CD14-positive monocyte (primary cell): ENCODE measurements at regions not wholly inside any gene's neighbourhood (a gene's known extent, or its start where the extent isn't known, plus 50 kb on each side); places are given as distances from the start of the nearest gene placed in this dataset.

Experiments
- DNase-seq, 3 donors: peaks; one replicate each; pipeline ENCODE4 v3.0.0-alpha.2; 2011 to 2022
- H2AFZ ChIP-seq: 2 replicates; pipeline ENCODE4 v1.6.0; 2012; ENCODE audit warnings: mild to moderate bottlenecking, low read depth, low read length, inconsistent platforms; ENCODE audit not compliant: insufficient read depth, poor library complexity, severe bottlenecking
- H3K27ac ChIP-seq, 2 donors: 1 replicate in 1 of 2; 2 replicates in 1 of 2; pipeline ENCODE4 v1.5.1; 2012 to 2013; ENCODE audit warnings: low read length in 2 of 2, control low read depth in 1 of 2, inconsistent platforms in 1 of 2, low read depth in 1 of 2, mild to moderate bottlenecking in 1 of 2
- H3K27me3 ChIP-seq, 2 donors: one replicate each; pipeline versions ENCODE4 v1.6.0 to v1.6.1; 2011 to 2013; ENCODE audit warnings: low read length in 2 of 2; ENCODE audit not compliant: control insufficient read depth in 2 of 2, insufficient read depth in 2 of 2
- H3K36me3 ChIP-seq, 2 donors: replicated peaks in 1 of 2; 1 replicate in 1 of 2; 2 replicates in 1 of 2; pipeline versions ENCODE4 v1.5.1 to v1.6.1; 2012 to 2013; ENCODE audit warnings: low read length in 2 of 2, control low read depth in 1 of 2, inconsistent platforms in 1 of 2, mild to moderate bottlenecking in 1 of 2; ENCODE audit not compliant: insufficient read depth in 2 of 2, control insufficient read depth in 1 of 2
- H3K4me1 ChIP-seq, 2 donors: 1 replicate in 1 of 2; 2 replicates in 1 of 2; pipeline versions ENCODE4 v1.5.1 to v1.6.1; 2012 to 2013; ENCODE audit warnings: low read length in 2 of 2, control low read depth in 1 of 2, inconsistent platforms in 1 of 2, mild to moderate bottlenecking in 1 of 2, moderate library complexity in 1 of 2; ENCODE audit not compliant: insufficient read depth in 2 of 2, control insufficient read depth in 1 of 2
- H3K4me2 ChIP-seq: replicated peaks from 2 replicates; pipeline ENCODE3; 2012; ENCODE audit warnings: low read length, moderate library complexity, mild to moderate bottlenecking; ENCODE audit not compliant: poor library complexity, severe bottlenecking; ENCODE audit errors: extremely low read depth
- H3K4me3 ChIP-seq, 3 experiments: fragments of 200-600 bp in 1 of 3; sonication (generic) in 1 of 3; replicated peaks in 1 of 3; 1 replicate in 2 of 3; 2 replicates in 1 of 3; pipeline ENCODE4 v1.5.1; 2011 to 2013; ENCODE audit warnings: low read length in 3 of 3, mild to moderate bottlenecking in 3 of 3, control low read depth in 2 of 3, low read depth in 2 of 3, inconsistent platforms in 1 of 3, moderate library complexity in 1 of 3
- H3K79me2 ChIP-seq: 2 replicates; pipeline ENCODE4 v1.6.0; 2012; ENCODE audit warnings: mild to moderate bottlenecking, control low read depth, inconsistent platforms, low read length, moderate library complexity; ENCODE audit not compliant: insufficient read depth
- H3K9ac ChIP-seq: 2 replicates; pipeline ENCODE4 v1.6.0; 2017; ENCODE audit warnings: low read length, mild to moderate bottlenecking; ENCODE audit not compliant: insufficient read depth, poor library complexity, severe bottlenecking
- H3K9me3 ChIP-seq, 2 donors: replicated peaks in 1 of 2; 1 replicate in 1 of 2; 2 replicates in 1 of 2; pipeline versions ENCODE4 v1.5.1 to v1.6.1; 2012 to 2013; ENCODE audit warnings: low read length in 2 of 2, control low read depth in 1 of 2; ENCODE audit not compliant: control insufficient read depth in 1 of 2, insufficient read depth in 1 of 2
- H4K20me1 ChIP-seq: 2 replicates; pipeline ENCODE4 v1.6.0; 2012; ENCODE audit warnings: mild to moderate bottlenecking, low read length, control low read depth, moderate library complexity; ENCODE audit not compliant: insufficient read depth
- H3K27ac Mint-ChIP-seq, 7 donors: one replicate each; pipeline ENCODE4 v1.8.0; 2020; ENCODE audit warnings: mild to moderate bottlenecking in 7 of 7, mixed read lengths in 7 of 7, moderate library complexity in 6 of 7, inconsistent platforms in 2 of 7
- H3K27me3 Mint-ChIP-seq, 3 donors: one replicate each; pipeline ENCODE4 v1.8.0; 2021 to 2022; ENCODE audit warnings: low read depth in 3 of 3, mild to moderate bottlenecking in 3 of 3, mixed read lengths in 3 of 3, moderate library complexity in 3 of 3, inconsistent platforms in 1 of 3
- H3K36me3 Mint-ChIP-seq, 2 donors: one replicate each; pipeline ENCODE4 v1.8.0; 2020; ENCODE audit warnings: mixed read lengths in 2 of 2, inconsistent platforms in 1 of 2, mild to moderate bottlenecking in 1 of 2
- H3K4me1 Mint-ChIP-seq: one replicate; pipeline ENCODE4 v1.8.0; 2020; ENCODE audit warnings: mild to moderate bottlenecking, mixed read lengths
- H3K4me3 Mint-ChIP-seq, 2 donors: one replicate each; pipeline ENCODE4 v1.8.0; 2020; ENCODE audit warnings: mild to moderate bottlenecking in 2 of 2, mixed read lengths in 2 of 2, moderate library complexity in 1 of 2
- H3K9me3 Mint-ChIP-seq, 7 donors: one replicate each; pipeline ENCODE4 v1.8.0; 2020 to 2022; ENCODE audit warnings: mixed read lengths in 7 of 7, mild to moderate bottlenecking in 6 of 7, moderate library complexity in 6 of 7, inconsistent platforms in 2 of 7
- CTCF ChIP-seq: fragments of 200-600 bp; IDR thresholded peaks from one replicate; pipeline ENCODE4 v1.8.0; 2022; ENCODE audit warnings: antibody characterized with exemption, mild to moderate bottlenecking
- WGBS: methylation state at CpG from one replicate; pipeline ENCODE4 v1.1.5; 2013; ENCODE audit warnings: missing lambda C conversion rate; ENCODE audit not compliant: insufficient coverage; 5-methylcytosine and 5-hydroxymethylcytosine counted together
- intact Hi-C, 2 donors: fragments of 100-400 bp; cut with micrococcal nuclease; formaldehyde crosslinking; loops; one replicate each; pipeline versions ENCODE4 v1.15.0 to v1.15.1; 2023

- H3K27me3 Mint-ChIP-seq = no peaks in the 10 kb centered on the region
- H3K27ac Mint-ChIP-seq = no peak overlapping the region
- Histone ChIP-seq H3K4me3 (no peak overlapping the region), H3K27me3 (no peaks in the 10 kb centered on the region), H2AFZ (no peak overlapping the region), H3K79me2 (no peaks in the 10 kb centered on the region), H3K27ac (no peak overlapping the region), H3K9me3 (no peaks in the 10 kb centered on the region), H3K36me3 (no peaks in the 10 kb centered on the region), H4K20me1 (no peaks in the 10 kb centered on the region), H3K9ac (no peak overlapping the region), H3K4me1 (no peaks in the 10 kb centered on the region), H3K4me2 (no peak overlapping the region)
- intact Hi-C loops = no loop called here
- peaks cover 0 to 4% (median 1%) of the 10 kb centered on the region in 7 donors for H3K9me3 Mint-ChIP-seq
- no peaks in the 10 kb centered on the region for H3K4me1 Mint-ChIP-seq
- WGBS = no CpG with 5 or more reads among the region's 2 CpGs
- TF ChIP-seq CTCF = no peak
- no peak for DNase-seq
- no peak overlapping the region for H3K4me3 Mint-ChIP-seq
- H3K36me3 Mint-ChIP-seq = no peaks in the 10 kb centered on the region
Measured at GRCh38 chr9:117552811-117553210, 138.0 kb upstream of the ASTN2 start.

GRCh38 chr9:117551171-117551570 lies 136.3 kb upstream of the ASTN2 start:
- Histone ChIP-seq H2AFZ (no peak overlapping the region), H3K79me2 (no peaks in the 10 kb centered on the region), H3K27me3 (no peaks in the 10 kb centered on the region), H3K9ac (no peak overlapping the region), H3K9me3 (no peaks in the 10 kb centered on the region), H3K4me1 (no peaks in the 10 kb centered on the region), H3K27ac (no peak overlapping the region), H3K4me2 (no peak overlapping the region), H3K36me3 (no peaks in the 10 kb centered on the region), H3K4me3 (no peak overlapping the region), H4K20me1 (no peaks in the 10 kb centered on the region)
- no peak for TF ChIP-seq CTCF
- no peak for DNase-seq
- Mint-ChIP-seq H3K9me3 (peaks cover 0 to 4% (median 1%) of the 10 kb centered on the region in 7 donors), H3K27ac (no peak overlapping the region), H3K36me3 (no peaks in the 10 kb centered on the region), H3K27me3 (peaks cover 2 to 8% (median 5%) of the 10 kb centered on the region in 3 donors), H3K4me1 (no peaks in the 10 kb centered on the region), H3K4me3 (no peak overlapping the region)
- WGBS = no CpG with 5 or more reads among the region's 2 CpGs
- intact Hi-C loops = no loop called here
